PC-3 (cell line): ENCODE measurements at regions not wholly inside any gene's neighbourhood (a gene's known extent, or its start where the extent isn't known, plus 50 kb on each side); places are given as distances from the start of the nearest gene placed in this dataset.

Experiments
- EZH2phosphoT487 ChIP-seq: fragments of 300-600 bp; sonication (generic); IDR thresholded peaks from 2 replicates; pipeline ENCODE4 v1.6.1; 2018; ENCODE audit warnings: mild to moderate bottlenecking, antibody characterized with exemption, low read length, borderline replicate concordance
- TF ChIP-seq, protein P1 (sequence below): fragments of 300-600 bp; sonication (generic); conservative IDR thresholded peaks from 2 replicates; pipeline ENCODE4 v1.5.1; 2017; ENCODE audit warnings: antibody characterized with exemption, low read depth, mild to moderate bottlenecking, low read length

DNA sequence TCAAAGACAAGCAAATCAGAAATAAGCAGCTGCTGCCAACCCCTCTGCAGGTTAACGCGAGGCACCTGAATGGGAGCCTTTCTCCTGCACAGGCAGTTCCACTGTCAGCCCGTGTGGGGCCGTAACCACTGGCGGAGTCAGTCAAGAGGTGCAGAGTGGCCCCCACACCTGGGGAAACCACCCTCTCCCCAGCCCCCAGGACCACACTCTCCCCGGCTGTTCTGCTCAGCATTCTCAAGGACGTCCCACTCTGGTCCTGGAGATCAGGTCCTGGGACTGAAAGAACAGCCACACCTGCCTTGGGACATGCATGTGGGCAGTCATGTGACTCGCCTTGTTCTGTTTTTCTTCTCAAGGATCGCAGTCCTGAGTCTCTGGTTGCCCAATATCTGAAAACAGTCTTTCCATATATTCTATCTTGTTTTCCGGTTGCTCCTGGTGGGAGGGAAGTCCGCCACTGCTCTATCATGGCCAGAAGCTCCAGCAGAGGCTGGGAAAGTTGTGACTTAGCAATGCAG is 252.5 kb downstream of the PTPRU start:
- TF ChIP-seq, protein P1, sequence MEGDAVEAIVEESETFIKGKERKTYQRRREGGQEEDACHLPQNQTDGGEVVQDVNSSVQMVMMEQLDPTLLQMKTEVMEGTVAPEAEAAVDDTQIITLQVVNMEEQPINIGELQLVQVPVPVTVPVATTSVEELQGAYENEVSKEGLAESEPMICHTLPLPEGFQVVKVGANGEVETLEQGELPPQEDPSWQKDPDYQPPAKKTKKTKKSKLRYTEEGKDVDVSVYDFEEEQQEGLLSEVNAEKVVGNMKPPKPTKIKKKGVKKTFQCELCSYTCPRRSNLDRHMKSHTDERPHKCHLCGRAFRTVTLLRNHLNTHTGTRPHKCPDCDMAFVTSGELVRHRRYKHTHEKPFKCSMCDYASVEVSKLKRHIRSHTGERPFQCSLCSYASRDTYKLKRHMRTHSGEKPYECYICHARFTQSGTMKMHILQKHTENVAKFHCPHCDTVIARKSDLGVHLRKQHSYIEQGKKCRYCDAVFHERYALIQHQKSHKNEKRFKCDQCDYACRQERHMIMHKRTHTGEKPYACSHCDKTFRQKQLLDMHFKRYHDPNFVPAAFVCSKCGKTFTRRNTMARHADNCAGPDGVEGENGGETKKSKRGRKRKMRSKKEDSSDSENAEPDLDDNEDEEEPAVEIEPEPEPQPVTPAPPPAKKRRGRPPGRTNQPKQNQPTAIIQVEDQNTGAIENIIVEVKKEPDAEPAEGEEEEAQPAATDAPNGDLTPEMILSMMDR, result no peak
- no peak for TF ChIP-seq EZH2phosphoT487
